LNCaP clone FGC (cell line): ENCODE measurements at regions not wholly inside any gene's neighbourhood (a gene's known extent, or its start where the extent isn't known, plus 50 kb on each side); places are given as distances from the start of the nearest gene placed in this dataset.

Experiments used
- DNase-seq: peaks from one replicate; pipeline ENCODE4 v3.0.0-alpha.2; 2011; ENCODE audit warnings: low read depth
- H3K4me3 ChIP-seq: 2 replicates; pipeline ENCODE4 v1.5.1; 2011; ENCODE audit warnings: mild to moderate bottlenecking, low read depth, low read length, control low read depth
- TF ChIP-seq, protein P1 (sequence below): IDR thresholded peaks from 2 replicates; pipeline ENCODE4 v1.5.1; 2012; ENCODE audit warnings: mild to moderate bottlenecking; ENCODE audit not compliant: control insufficient read depth, insufficient read depth; ENCODE audit errors: extremely low read depth

- TF ChIP-seq, protein P1, sequence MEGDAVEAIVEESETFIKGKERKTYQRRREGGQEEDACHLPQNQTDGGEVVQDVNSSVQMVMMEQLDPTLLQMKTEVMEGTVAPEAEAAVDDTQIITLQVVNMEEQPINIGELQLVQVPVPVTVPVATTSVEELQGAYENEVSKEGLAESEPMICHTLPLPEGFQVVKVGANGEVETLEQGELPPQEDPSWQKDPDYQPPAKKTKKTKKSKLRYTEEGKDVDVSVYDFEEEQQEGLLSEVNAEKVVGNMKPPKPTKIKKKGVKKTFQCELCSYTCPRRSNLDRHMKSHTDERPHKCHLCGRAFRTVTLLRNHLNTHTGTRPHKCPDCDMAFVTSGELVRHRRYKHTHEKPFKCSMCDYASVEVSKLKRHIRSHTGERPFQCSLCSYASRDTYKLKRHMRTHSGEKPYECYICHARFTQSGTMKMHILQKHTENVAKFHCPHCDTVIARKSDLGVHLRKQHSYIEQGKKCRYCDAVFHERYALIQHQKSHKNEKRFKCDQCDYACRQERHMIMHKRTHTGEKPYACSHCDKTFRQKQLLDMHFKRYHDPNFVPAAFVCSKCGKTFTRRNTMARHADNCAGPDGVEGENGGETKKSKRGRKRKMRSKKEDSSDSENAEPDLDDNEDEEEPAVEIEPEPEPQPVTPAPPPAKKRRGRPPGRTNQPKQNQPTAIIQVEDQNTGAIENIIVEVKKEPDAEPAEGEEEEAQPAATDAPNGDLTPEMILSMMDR, result no peak
- no peak overlapping the region for H3K4me3 ChIP-seq
- DNase-seq, result no peak
These were observed 1993.1 kb upstream of the CELF4 start for GRCh38 chr18:39558658-39559057.

DNA sequence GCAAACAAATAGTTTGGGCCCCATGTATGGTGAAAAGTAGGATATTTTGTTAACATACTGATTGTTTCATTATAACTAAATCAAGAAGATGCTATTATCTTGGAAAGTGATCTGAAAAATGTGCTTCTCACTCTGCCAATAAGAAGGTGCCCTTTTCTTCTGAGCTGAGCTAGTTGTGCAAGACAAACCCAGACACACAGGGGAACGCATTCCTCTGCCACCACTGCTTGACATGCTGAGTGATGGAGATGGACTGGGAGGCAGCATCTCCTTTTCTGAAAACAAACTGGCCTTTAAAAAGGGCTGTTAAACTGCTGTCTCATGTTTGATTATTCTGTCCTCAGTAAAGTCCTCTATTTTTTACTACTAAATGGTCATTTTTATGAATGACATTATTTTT, 1989.9 kb upstream of the CELF4 start:
- TF ChIP-seq, protein P1, result no peak
- DNase-seq, result no peak
- H3K4me3 ChIP-seq, result no peak overlapping the region

GRCh38 chr18:39550701-39551100, 1985.1 kb upstream of the CELF4 start:
- TF ChIP-seq, protein P1, result no peak
- no peak overlapping the region for H3K4me3 ChIP-seq
- no peak for DNase-seq

DNA sequence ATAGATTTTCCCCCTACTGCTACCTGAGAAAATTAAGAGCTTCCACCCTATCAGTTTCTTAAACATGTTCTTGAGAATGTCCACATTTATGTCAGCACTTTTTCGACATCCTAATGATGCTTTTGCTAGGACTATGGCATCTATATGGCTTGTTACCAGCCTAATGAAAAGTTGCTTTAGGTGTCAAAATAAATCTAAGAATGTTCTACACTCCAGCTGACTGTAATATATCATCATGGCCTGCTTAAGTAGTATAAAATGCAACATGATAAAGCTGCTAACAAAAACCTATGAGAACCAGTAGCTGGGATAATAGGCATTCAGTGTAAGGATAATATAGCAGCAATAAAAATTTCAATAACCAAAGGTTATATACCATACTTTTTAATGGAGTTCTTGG, 1983.5 kb upstream of the CELF4 start:
- H3K4me3 ChIP-seq, result no peak overlapping the region
- no peak for DNase-seq
- TF ChIP-seq, protein P1, result no peak

GRCh38 chr18:39531659-39532058, 1966.1 kb upstream of the CELF4 start:
- H3K4me3 ChIP-seq, result no peak overlapping the region
- DNase-seq, result no peak
- TF ChIP-seq, protein P1, result no peak

GRCh38 chr18:39529358-39529757, 1963.8 kb upstream of the CELF4 start:
- H3K4me3 ChIP-seq, result no peak overlapping the region
- TF ChIP-seq, protein P1, result no peak
- no peak for DNase-seq

DNA sequence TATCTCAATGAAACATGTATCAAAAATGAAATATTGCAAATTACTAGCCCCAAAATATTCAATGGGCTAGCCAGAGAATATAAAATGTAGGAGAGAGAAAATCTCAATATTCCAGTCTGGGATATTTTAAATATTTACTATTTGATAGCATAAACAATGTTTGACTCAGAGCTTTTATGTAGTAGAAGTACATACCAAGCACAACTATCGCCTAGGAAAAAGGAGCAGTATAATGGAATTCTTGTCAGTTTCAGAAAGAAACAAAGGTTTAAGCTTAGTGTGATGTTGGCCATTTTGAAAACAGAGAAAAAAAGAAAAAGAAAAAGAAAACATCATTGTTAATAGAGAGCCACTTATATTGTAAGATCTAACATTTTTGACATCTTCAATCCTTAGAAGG, 1961.9 kb upstream of the CELF4 start:
- no peak overlapping the region for H3K4me3 ChIP-seq

More for the DNA sequence above, 1961.9 kb upstream of the CELF4 start:
- DNase-seq, result no peak
- TF ChIP-seq, protein P1, result no peak
